H1 (cell line): ENCODE measurements at regions not wholly inside any gene's neighbourhood (a gene's known extent, or its start where the extent isn't known, plus 50 kb on each side); places are given as distances from the start of the nearest gene placed in this dataset.

ENCODE experiments used
- POU5F1 ChIP-seq: IDR thresholded peaks from 2 replicates; pipeline ENCODE4 v1.6.1; 2011; ENCODE audit warnings: low read depth, mild to moderate bottlenecking, low read length, moderate library complexity
- TF ChIP-seq, protein P1 (sequence below): IDR thresholded peaks from 2 replicates; pipeline ENCODE4 v1.6.1; 2011; ENCODE audit warnings: low read length, improper control_type of control experiment

- TF ChIP-seq, protein P1, sequence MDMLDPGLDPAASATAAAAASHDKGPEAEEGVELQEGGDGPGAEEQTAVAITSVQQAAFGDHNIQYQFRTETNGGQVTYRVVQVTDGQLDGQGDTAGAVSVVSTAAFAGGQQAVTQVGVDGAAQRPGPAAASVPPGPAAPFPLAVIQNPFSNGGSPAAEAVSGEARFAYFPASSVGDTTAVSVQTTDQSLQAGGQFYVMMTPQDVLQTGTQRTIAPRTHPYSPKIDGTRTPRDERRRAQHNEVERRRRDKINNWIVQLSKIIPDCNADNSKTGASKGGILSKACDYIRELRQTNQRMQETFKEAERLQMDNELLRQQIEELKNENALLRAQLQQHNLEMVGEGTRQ, result no peak
- no peak for TF ChIP-seq POU5F1
Measured at GRCh38 chr14:97296176-97296575, 499.0 kb downstream of the VRK1 start (continued).
